Loucy (cell line): ENCODE measurements at regions not wholly inside any gene's neighbourhood (a gene's known extent, or its start where the extent isn't known, plus 50 kb on each side); places are given as distances from the start of the nearest gene placed in this dataset.

ENCODE experiments used
- CTCF ChIP-seq: fragments of 200-600 bp; sonication (generic); conservative IDR thresholded peaks from 2 replicates; pipeline ENCODE4 v1.5.1; 2014; ENCODE audit warnings: mild to moderate bottlenecking, antibody characterized with exemption, low read length
- EZH2phosphoT487 ChIP-seq: fragments of 200-600 bp; IDR thresholded peaks from 2 replicates; pipeline ENCODE4 v1.6.1; 2018; ENCODE audit warnings: antibody characterized with exemption, mild to moderate bottlenecking, moderate library complexity, borderline replicate concordance

GRCh38 chrX:98516120-98516519 is 1632.4 kb downstream of the RPA4 start:
- TF ChIP-seq CTCF = no peak
- TF ChIP-seq EZH2phosphoT487 = no peak
